ENCODE measurements at regions not wholly inside any gene's neighbourhood (a gene's known extent, or its start where the extent isn't known, plus 50 kb on each side); places are given as distances from the start of the nearest gene placed in this dataset.

GRCh38 chr12:114025935-114026334 is 59.8 kb upstream of the RBM19 start:
- TF ChIP-seq, protein P1, sequence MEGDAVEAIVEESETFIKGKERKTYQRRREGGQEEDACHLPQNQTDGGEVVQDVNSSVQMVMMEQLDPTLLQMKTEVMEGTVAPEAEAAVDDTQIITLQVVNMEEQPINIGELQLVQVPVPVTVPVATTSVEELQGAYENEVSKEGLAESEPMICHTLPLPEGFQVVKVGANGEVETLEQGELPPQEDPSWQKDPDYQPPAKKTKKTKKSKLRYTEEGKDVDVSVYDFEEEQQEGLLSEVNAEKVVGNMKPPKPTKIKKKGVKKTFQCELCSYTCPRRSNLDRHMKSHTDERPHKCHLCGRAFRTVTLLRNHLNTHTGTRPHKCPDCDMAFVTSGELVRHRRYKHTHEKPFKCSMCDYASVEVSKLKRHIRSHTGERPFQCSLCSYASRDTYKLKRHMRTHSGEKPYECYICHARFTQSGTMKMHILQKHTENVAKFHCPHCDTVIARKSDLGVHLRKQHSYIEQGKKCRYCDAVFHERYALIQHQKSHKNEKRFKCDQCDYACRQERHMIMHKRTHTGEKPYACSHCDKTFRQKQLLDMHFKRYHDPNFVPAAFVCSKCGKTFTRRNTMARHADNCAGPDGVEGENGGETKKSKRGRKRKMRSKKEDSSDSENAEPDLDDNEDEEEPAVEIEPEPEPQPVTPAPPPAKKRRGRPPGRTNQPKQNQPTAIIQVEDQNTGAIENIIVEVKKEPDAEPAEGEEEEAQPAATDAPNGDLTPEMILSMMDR (IDR thresholded peaks at IDR 0.05 in 2 of 3, conservative IDR thresholded peaks at IDR 0.05 in 1 of 3; ENCODE audit: insufficient read depth in 2 of 3, low read depth in 1 of 3, low read length in 3 of 3) = no peak
- no peak for TF ChIP-seq HCFC1 (IDR thresholded peaks at IDR 0.05; ENCODE audit: low read depth, low read length)
- TF ChIP-seq CHD2 (IDR thresholded peaks at IDR 0.05; ENCODE audit: low read depth, low read length) = no peak
- no peak for TF ChIP-seq NR3C1 (CRISPR knock-in tag; IDR thresholded peaks at IDR 0.05)
- TF ChIP-seq, protein P2, sequence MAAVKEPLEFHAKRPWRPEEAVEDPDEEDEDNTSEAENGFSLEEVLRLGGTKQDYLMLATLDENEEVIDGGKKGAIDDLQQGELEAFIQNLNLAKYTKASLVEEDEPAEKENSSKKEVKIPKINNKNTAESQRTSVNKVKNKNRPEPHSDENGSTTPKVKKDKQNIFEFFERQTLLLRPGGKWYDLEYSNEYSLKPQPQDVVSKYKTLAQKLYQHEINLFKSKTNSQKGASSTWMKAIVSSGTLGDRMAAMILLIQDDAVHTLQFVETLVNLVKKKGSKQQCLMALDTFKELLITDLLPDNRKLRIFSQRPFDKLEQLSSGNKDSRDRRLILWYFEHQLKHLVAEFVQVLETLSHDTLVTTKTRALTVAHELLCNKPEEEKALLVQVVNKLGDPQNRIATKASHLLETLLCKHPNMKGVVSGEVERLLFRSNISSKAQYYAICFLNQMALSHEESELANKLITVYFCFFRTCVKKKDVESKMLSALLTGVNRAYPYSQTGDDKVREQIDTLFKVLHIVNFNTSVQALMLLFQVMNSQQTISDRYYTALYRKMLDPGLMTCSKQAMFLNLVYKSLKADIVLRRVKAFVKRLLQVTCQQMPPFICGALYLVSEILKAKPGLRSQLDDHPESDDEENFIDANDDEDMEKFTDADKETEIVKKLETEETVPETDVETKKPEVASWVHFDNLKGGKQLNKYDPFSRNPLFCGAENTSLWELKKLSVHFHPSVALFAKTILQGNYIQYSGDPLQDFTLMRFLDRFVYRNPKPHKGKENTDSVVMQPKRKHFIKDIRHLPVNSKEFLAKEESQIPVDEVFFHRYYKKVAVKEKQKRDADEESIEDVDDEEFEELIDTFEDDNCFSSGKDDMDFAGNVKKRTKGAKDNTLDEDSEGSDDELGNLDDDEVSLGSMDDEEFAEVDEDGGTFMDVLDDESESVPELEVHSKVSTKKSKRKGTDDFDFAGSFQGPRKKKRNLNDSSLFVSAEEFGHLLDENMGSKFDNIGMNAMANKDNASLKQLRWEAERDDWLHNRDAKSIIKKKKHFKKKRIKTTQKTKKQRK (IDR thresholded peaks at IDR 0.05; ENCODE audit: borderline replicate concordance, low read depth, low read length) = no peak
- TF ChIP-seq, protein P3, sequence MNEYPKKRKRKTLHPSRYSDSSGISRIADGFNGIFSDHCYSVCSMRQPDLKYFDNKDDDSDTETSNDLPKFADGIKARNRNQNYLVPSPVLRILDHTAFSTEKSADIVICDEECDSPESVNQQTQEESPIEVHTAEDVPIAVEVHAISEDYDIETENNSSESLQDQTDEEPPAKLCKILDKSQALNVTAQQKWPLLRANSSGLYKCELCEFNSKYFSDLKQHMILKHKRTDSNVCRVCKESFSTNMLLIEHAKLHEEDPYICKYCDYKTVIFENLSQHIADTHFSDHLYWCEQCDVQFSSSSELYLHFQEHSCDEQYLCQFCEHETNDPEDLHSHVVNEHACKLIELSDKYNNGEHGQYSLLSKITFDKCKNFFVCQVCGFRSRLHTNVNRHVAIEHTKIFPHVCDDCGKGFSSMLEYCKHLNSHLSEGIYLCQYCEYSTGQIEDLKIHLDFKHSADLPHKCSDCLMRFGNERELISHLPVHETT (CRISPR knock-in tag; conservative IDR thresholded peaks at IDR 0.05 in 1 of 2, IDR thresholded peaks at IDR 0.05 in 1 of 2) = no peak
- TF ChIP-seq, protein P4, sequence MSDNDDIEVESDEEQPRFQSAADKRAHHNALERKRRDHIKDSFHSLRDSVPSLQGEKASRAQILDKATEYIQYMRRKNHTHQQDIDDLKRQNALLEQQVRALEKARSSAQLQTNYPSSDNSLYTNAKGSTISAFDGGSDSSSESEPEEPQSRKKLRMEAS (CRISPR knock-in tag; IDR thresholded peaks at IDR 0.05) = no peak
- TF ChIP-seq SRF (CRISPR knock-in tag; IDR thresholded peaks at IDR 0.05) = no peak
- no peak for TF ChIP-seq HDAC2 (IDR thresholded peaks at IDR 0.05)
